Uterus (tissue), 3 donors: ENCODE measurements at regions not wholly inside any gene's neighbourhood (a gene's known extent, or its start where the extent isn't known, plus 50 kb on each side); places are given as distances from the start of the nearest gene placed in this dataset.

ENCODE experiments used
- DNase-seq, 2 donors: peaks; one replicate each; pipeline ENCODE4 v3.0.0-alpha.2; 2019 to 2020
- H3K27ac ChIP-seq, 2 donors: fragments of 200-600 bp; sonication (generic); 1 replicate in 1 of 2; 2 replicates in 1 of 2; pipeline ENCODE4 v1.5.1; 2016 to 2018
- H3K27me3 ChIP-seq, 2 donors: fragments of 200-600 bp; sonication (generic); one replicate each; pipeline ENCODE4 v1.5.1; 2018 to 2019; ENCODE audit warnings: control low read depth in 1 of 2
- H3K36me3 ChIP-seq, 2 donors: fragments of 200-600 bp; sonication (generic); one replicate each; pipeline ENCODE4 v1.5.1; 2019; ENCODE audit warnings: control low read depth in 1 of 2
- H3K4me1 ChIP-seq, 2 donors: fragments of 200-600 bp; sonication (generic); one replicate each; pipeline ENCODE4 v1.5.1; 2018 to 2019; ENCODE audit warnings: control low read depth in 1 of 2
- H3K4me3 ChIP-seq, 2 donors: fragments of 200-600 bp; sonication (generic); 1 replicate in 1 of 2; 2 replicates in 1 of 2; pipeline ENCODE4 v1.5.1; 2018 to 2019; ENCODE audit warnings: mild to moderate bottlenecking in 1 of 2
- H3K9me3 ChIP-seq, 2 donors: fragments of 200-600 bp; sonication (generic); one replicate each; pipeline ENCODE4 v1.5.1; 2019; ENCODE audit warnings: control low read depth in 1 of 2
- POLR2A ChIP-seq, 2 donors: fragments of 450-650 bp; IDR thresholded peaks; one replicate each; pipeline ENCODE4 v1.6.1; 2016; ENCODE audit warnings: antibody characterized with exemption in 2 of 2, mild to moderate bottlenecking in 1 of 2, moderate library complexity in 1 of 2
- intact Hi-C: fragments of 100-400 bp; cut with DNase I; formaldehyde crosslinking; loops from one replicate; pipeline ENCODE4 v1.15.1; 2023; ENCODE audit warnings: low total_unique reads
- TF ChIP-seq, protein P1 (sequence below), 4 experiments: fragments of 200-600 bp in 2 of 4; fragments of 450-650 bp in 2 of 4; sonication (generic) in 2 of 4; IDR thresholded peaks; one replicate each; pipeline ENCODE4 v1.5.1; 2016 to 2019; ENCODE audit warnings: antibody characterized with exemption in 4 of 4, mild to moderate bottlenecking in 2 of 4, moderate library complexity in 1 of 4
- donor health status: DM: yes; HTN: yes; CAD: no.

DNA sequence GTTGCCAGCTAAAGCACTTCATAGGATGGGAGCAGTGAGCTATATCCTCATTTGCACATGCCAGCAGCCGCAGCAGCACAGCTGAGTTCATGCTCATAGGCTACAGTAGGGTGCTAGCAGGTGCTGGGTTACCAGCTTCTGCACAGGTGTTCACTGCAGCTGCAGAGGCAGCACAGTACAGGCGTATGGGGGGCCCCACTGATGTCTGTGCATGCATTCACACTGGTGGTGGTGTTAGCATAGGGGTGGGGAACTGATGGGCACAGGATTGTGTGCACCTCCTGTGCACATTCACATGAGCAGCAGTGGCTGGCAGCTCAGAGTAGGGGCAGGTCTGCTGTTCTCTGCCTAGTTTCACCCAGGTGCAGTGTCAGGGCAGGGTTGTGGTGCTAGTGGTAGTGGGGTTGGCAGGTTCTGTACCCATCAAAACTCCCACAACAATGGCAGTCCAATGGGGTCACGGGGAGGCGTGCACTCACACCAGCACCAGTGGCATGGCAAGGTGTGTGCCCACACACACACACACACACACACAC lies 58.9 kb upstream of the IRAK1BP1 start:
- DNase-seq = no peak
- H3K4me1 ChIP-seq = no peaks in the 10 kb centered on the region
- no peaks in the 10 kb centered on the region for H3K27me3 ChIP-seq
- H3K9me3 ChIP-seq = no peaks in the 10 kb centered on the region
- intact Hi-C loops = no loop called here
- H3K36me3 ChIP-seq = no peaks in the 10 kb centered on the region
- TF ChIP-seq, protein P1, sequence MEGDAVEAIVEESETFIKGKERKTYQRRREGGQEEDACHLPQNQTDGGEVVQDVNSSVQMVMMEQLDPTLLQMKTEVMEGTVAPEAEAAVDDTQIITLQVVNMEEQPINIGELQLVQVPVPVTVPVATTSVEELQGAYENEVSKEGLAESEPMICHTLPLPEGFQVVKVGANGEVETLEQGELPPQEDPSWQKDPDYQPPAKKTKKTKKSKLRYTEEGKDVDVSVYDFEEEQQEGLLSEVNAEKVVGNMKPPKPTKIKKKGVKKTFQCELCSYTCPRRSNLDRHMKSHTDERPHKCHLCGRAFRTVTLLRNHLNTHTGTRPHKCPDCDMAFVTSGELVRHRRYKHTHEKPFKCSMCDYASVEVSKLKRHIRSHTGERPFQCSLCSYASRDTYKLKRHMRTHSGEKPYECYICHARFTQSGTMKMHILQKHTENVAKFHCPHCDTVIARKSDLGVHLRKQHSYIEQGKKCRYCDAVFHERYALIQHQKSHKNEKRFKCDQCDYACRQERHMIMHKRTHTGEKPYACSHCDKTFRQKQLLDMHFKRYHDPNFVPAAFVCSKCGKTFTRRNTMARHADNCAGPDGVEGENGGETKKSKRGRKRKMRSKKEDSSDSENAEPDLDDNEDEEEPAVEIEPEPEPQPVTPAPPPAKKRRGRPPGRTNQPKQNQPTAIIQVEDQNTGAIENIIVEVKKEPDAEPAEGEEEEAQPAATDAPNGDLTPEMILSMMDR (IDR thresholded peaks at IDR 0.05) = no peak
- TF ChIP-seq POLR2A (IDR thresholded peaks at IDR 0.05) = no peak
- no peak overlapping the region for H3K27ac ChIP-seq
- no peak overlapping the region for H3K4me3 ChIP-seq

DNA sequence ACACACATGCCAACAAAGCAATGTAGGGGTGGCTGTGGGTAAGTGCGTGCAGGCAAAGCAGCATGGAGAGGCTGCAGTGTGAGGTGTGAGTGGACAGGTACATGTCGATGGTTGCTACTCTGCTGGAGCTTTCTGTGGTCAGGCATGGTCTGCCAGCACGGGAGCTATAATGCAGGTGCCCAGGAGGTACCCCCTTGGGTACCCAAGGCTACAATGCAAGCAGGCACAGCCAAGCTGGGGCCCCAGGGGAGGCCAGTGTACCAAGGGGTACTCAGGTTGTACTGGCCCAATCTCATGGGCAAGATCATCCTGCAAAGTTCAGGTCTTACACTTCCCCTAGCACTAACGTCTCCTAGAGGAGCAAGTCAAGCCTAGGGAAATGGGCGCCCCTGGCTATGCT lies 58.4 kb upstream of the IRAK1BP1 start:
- Histone ChIP-seq H3K27ac (no peak overlapping the region), H3K4me1 (no peaks in the 10 kb centered on the region), H3K9me3 (no peaks in the 10 kb centered on the region), H3K27me3 (no peaks in the 10 kb centered on the region), H3K4me3 (no peak overlapping the region), H3K36me3 (no peaks in the 10 kb centered on the region)
- no peak for DNase-seq
- intact Hi-C loops = no loop called here
- TF ChIP-seq, protein P1 (IDR thresholded peaks at IDR 0.05) = no peak
- no peak for TF ChIP-seq POLR2A (IDR thresholded peaks at IDR 0.05)

DNA sequence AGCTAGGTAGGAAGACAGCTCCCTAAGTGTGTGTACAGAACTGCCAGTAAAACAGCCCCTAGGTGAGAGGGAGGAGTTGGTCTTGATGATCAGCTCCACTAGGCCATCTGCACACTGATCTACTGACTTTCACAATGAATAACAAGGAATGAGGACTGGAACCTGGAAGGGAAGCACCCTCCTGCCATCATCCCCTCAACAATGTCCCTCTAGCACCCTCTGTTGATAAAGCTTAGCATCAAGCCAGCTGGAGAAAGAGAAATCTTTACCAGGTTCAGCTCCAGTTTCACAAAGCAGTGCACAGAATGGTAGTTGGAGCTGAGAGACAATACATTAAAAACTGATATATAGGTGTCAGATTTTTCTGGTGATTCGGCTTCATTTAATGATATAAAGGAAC lies 57.2 kb upstream of the IRAK1BP1 start:
- DNase-seq = no peak
- Histone ChIP-seq H3K27ac (no peak overlapping the region), H3K36me3 (no peaks in the 10 kb centered on the region), H3K27me3 (no peaks in the 10 kb centered on the region), H3K4me1 (no peaks in the 10 kb centered on the region), H3K9me3 (no peaks in the 10 kb centered on the region), H3K4me3 (no peak overlapping the region)
- intact Hi-C loops = no loop called here
- TF ChIP-seq, protein P1 (IDR thresholded peaks at IDR 0.05) = no peak
- TF ChIP-seq POLR2A (IDR thresholded peaks at IDR 0.05) = no peak

- intact Hi-C loops = no loop called here
Measured at GRCh38 chr6:78810698-78811097, 56.7 kb upstream of the IRAK1BP1 start.

More at GRCh38 chr6:78810698-78811097, 56.7 kb upstream of the IRAK1BP1 start:
- TF ChIP-seq, protein P1 (IDR thresholded peaks at IDR 0.05) = no peak
- no peak for TF ChIP-seq POLR2A (IDR thresholded peaks at IDR 0.05)
- Histone ChIP-seq H3K27me3 (no peaks in the 10 kb centered on the region), H3K4me1 (no peaks in the 10 kb centered on the region), H3K27ac (no peak overlapping the region), H3K4me3 (no peak overlapping the region), H3K9me3 (no peaks in the 10 kb centered on the region), H3K36me3 (no peaks in the 10 kb centered on the region)
- DNase-seq = no peak
